ENCODE measurements at regions not wholly inside any gene's neighbourhood (a gene's known extent, or its start where the extent isn't known, plus 50 kb on each side); places are given as distances from the start of the nearest gene placed in this dataset.

GRCh38 chr13:74184283-74184682, 50.1 kb upstream of the KLF12 start (continued):
- TF ChIP-seq CHD7 (IDR thresholded peaks at IDR 0.05; ENCODE audit: insufficient replicate concordance, low read length), result no peak
- no peak for TF ChIP-seq NANOG (IDR thresholded peaks at IDR 0.05; ENCODE audit: insufficient read depth, low read depth, low read length, poor library complexity, severe bottlenecking)
- TF ChIP-seq KDM5A (IDR thresholded peaks at IDR 0.05; ENCODE audit: low read length), result no peak
- no peak for TF ChIP-seq TEAD4 (IDR thresholded peaks at IDR 0.05; ENCODE audit: low read depth, low read length)
